HFFc6 (cell line): ENCODE measurements at regions not wholly inside any gene's neighbourhood (a gene's known extent, or its start where the extent isn't known, plus 50 kb on each side); places are given as distances from the start of the nearest gene placed in this dataset.

Source experiments
- DNase-seq: peaks from one replicate; pipeline ENCODE4 v3.0.0-alpha.2; 2018
- H3K27ac Mint-ChIP-seq: 2 replicates; pipeline ENCODE4 v1.8.0; 2020; ENCODE audit warnings: mild to moderate bottlenecking, mixed read lengths
- H3K27me3 Mint-ChIP-seq: 2 replicates; pipeline ENCODE4 v1.8.0; 2021; ENCODE audit warnings: mild to moderate bottlenecking, moderate library complexity, mixed read lengths; ENCODE audit not compliant: insufficient read depth
- H3K36me3 Mint-ChIP-seq: 2 replicates; pipeline ENCODE4 v1.8.0; 2021; ENCODE audit warnings: low read depth, mixed read lengths
- H3K4me1 Mint-ChIP-seq: 2 replicates; pipeline ENCODE4 v1.8.0; 2020; ENCODE audit warnings: low read depth, mixed read lengths
- H3K4me3 Mint-ChIP-seq: 2 replicates; pipeline ENCODE4 v1.8.0; 2020; ENCODE audit warnings: mild to moderate bottlenecking, moderate library complexity, mixed read lengths
- H3K9me3 Mint-ChIP-seq: 2 replicates; pipeline ENCODE4 v1.8.0; 2020; ENCODE audit warnings: mild to moderate bottlenecking, mixed read lengths
- TF ChIP-seq, protein P1 (sequence below): fragments of 200-600 bp; sonication (generic); IDR thresholded peaks from 2 replicates; pipeline ENCODE4 v1.5.0; 2021; ENCODE audit warnings: antibody characterized with exemption, mild to moderate bottlenecking

DNA sequence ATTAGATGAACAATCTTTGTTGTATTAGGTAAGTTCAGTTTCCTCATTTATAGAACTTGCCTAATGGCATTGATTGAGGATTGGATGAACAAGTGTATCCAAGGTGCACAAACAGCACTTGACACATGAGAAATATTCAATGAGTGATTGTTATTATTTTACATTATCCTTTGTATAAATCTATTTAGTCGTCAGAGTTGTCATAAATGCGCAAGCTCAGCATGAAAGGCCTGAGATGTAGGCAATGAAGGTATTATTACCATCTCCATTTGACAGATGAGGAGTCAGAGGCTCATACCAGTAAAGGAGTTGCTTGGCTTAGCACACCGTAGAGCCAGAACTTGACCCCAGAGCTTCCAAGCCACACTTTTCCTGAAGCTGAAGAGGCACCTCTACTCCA is 291.4 kb downstream of the C1D start:
- H3K36me3 Mint-ChIP-seq = no peaks in the 10 kb centered on the region

DNA sequence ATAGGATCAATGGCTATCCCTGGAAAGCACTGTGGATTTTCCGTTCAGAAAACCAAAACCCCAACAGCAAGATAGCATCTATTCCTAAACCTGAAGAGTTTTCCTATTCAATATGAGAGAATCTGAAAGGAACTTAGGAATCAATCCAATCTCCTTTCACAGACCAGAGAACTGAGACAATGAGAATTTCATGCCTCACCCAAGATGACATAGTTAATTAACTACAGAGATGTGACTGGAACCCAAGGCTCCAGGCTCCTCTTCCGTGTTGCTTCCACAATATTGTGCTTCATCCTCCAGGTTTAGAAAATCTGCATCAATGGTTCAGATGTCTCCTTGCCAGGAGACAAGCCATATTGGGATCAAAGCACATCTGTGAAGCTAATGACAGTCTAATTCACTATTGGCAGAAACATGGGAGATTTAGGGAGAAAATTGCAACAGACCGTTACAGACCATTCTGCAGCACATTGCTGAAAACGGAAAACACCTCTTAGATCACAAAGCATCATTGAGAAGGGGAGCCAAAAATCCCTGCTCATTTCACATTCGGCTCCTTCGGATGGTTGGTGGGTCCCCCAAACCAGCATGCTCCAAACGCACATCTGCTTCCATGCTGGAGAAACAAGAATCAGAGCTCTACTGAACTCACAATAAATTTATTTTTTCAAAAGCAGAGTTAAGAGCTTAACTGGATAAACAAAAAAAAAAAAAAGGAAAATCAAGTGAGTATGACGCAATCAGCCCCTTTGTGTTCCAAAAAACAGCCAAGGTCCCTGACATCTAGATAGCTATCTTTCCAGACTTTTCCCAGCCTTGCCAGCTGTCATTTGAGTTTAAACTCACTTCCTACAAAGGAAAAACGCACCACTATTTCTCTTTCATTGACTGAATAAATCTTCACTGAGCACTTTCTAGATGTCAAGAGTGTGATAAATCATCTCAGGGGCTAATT is 290.3 kb downstream of the C1D start:
- no peak overlapping the region for H3K4me3 Mint-ChIP-seq
- TF ChIP-seq, protein P1, sequence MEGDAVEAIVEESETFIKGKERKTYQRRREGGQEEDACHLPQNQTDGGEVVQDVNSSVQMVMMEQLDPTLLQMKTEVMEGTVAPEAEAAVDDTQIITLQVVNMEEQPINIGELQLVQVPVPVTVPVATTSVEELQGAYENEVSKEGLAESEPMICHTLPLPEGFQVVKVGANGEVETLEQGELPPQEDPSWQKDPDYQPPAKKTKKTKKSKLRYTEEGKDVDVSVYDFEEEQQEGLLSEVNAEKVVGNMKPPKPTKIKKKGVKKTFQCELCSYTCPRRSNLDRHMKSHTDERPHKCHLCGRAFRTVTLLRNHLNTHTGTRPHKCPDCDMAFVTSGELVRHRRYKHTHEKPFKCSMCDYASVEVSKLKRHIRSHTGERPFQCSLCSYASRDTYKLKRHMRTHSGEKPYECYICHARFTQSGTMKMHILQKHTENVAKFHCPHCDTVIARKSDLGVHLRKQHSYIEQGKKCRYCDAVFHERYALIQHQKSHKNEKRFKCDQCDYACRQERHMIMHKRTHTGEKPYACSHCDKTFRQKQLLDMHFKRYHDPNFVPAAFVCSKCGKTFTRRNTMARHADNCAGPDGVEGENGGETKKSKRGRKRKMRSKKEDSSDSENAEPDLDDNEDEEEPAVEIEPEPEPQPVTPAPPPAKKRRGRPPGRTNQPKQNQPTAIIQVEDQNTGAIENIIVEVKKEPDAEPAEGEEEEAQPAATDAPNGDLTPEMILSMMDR = no peak
- H3K27me3 Mint-ChIP-seq = peaks cover 1% of the 10 kb centered on the region
- DNase-seq = no peak
- H3K36me3 Mint-ChIP-seq = no peaks in the 10 kb centered on the region
- H3K4me1 Mint-ChIP-seq = peaks cover 25% of the 10 kb centered on the region
- H3K27ac Mint-ChIP-seq = no peak overlapping the region
- no peaks in the 10 kb centered on the region for H3K9me3 Mint-ChIP-seq

More for the DNA sequence above, 291.4 kb downstream of the C1D start:
- no peak overlapping the region for H3K27ac Mint-ChIP-seq
- no peak for DNase-seq
- TF ChIP-seq, protein P1 = no peak
- no peaks in the 10 kb centered on the region for H3K9me3 Mint-ChIP-seq
- peaks cover 14% of the 10 kb centered on the region for H3K4me1 Mint-ChIP-seq
- no peak overlapping the region for H3K4me3 Mint-ChIP-seq
- H3K27me3 Mint-ChIP-seq = peaks cover 1% of the 10 kb centered on the region

DNA sequence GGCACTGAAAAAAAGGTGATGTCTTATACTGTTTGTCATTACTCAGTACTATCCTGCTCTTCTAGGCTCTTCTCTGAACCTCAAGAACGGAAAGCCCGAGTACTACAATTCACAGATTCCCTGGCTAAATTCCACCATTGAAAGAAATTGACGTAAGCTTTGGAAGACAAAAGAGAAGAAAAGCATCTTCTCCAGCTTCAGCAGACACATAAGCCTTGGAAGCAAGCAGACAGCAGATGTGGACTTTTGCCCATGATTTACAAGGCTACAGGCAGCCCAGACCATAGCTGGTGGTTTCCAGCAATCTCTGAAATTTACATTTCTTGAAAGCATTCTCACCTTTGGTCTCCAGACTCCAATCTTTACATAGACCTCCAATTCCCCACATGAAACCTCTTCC is 289.0 kb downstream of the C1D start:
- no peaks in the 10 kb centered on the region for H3K36me3 Mint-ChIP-seq
- H3K9me3 Mint-ChIP-seq = no peaks in the 10 kb centered on the region
- no peak overlapping the region for H3K27ac Mint-ChIP-seq
- peaks cover 1% of the 10 kb centered on the region for H3K27me3 Mint-ChIP-seq
- DNase-seq = no peak
- peaks cover 25% of the 10 kb centered on the region for H3K4me1 Mint-ChIP-seq
- no peak overlapping the region for H3K4me3 Mint-ChIP-seq
- TF ChIP-seq, protein P1 = no peak

DNA sequence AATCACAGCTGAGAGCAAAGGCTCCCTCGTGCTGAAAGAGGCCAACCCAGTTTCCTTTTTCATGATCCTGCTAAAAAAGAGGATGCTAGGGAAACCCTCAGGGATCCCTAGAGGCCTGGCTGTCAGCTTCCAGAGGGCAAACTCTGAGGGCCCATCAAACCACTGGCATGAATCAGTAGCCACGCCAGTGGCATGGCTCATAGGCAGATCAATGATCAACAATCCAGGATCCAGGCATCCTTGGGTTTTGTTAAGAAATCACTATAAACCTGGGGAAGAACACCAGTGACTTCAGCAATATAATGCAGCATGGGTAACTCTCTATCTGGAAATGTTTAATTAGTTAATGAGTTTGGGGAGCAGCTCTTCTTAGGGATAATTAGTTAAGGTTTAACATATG is 286.5 kb downstream of the C1D start:
- no peak for DNase-seq
- Mint-ChIP-seq H3K4me3 (no peak overlapping the region), H3K27me3 (peaks cover 3% of the 10 kb centered on the region), H3K9me3 (no peaks in the 10 kb centered on the region), H3K36me3 (no peaks in the 10 kb centered on the region), H3K27ac (no peak overlapping the region), H3K4me1 (peaks cover 49% of the 10 kb centered on the region)
- TF ChIP-seq, protein P1 = no peak

DNA sequence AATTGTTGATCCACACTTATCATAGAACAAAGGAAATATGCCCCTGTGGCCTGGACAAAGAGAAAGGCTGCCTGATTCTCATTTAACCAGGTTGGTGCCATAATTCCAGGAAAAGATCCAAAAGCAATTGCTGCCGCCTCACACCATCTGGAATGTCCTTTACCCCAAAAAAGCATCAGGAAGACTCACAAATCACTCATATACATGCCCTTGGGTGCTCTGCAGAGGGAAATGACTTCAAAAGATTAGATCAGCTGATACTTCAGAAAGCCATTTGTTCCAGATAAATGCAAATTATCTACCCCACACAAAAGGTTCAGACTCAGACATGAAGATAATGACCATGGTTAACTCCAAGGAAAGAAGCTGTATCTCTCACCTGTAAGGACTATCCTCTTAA is 285.8 kb downstream of the C1D start:
- Mint-ChIP-seq H3K27ac (no peak overlapping the region), H3K4me3 (no peak overlapping the region), H3K36me3 (no peaks in the 10 kb centered on the region), H3K27me3 (peaks cover 3% of the 10 kb centered on the region), H3K4me1 (peaks cover 56% of the 10 kb centered on the region), H3K9me3 (no peaks in the 10 kb centered on the region)
- TF ChIP-seq, protein P1 = no peak
- DNase-seq = no peak
